T-cell (primary cell): ENCODE measurements at regions not wholly inside any gene's neighbourhood (a gene's known extent, or its start where the extent isn't known, plus 50 kb on each side); places are given as distances from the start of the nearest gene placed in this dataset.
"Not testable (repeated sequence)": the region's sequence is repeated elsewhere in the genome, so short reads cannot be mapped to it uniquely, and the experiment has no call there.

ENCODE experiments used
- ATAC-seq, 4 experiments: fragments of 200-7000 bp in 3 of 4; fragments of 150-1000 bp in 1 of 4; cut with Tn5 transposase; replicated peaks in 1 of 4; 1 replicate in 3 of 4; 2 replicates in 1 of 4; pipeline ENCODE4 v1.10.0; 2021; ENCODE audit warnings: moderate library complexity in 3 of 4, mild to moderate bottlenecking in 2 of 4, moderate number of reproducible peaks in 1 of 4
- CTCF ChIA-PET, 2 donors: fragments of 300-600 bp; sonication (Branson Sonifier 250); formaldehyde crosslinking; loops; one replicate each; lab custom pipeline; 2022; ENCODE audit warnings: antibody characterized with exemption in 2 of 2; lab: Charles Lee
- POLR2A ChIA-PET, 2 donors: fragments of 300-600 bp; sonication (Branson Sonifier 250); formaldehyde crosslinking; loops; one replicate each; lab custom pipeline; 2022; ENCODE audit warnings: antibody characterized with exemption in 2 of 2; lab: Charles Lee
- DNase-seq, 35 experiments: peaks; one replicate each; pipeline versions ENCODE4 v3.0.0 to v3.0.0-alpha.2; 2013 to 2023
- H3K27ac ChIP-seq: one replicate; pipeline ENCODE4 v1.5.1; 2013; ENCODE audit warnings: low read length
- H3K27me3 ChIP-seq, 2 experiments: replicated peaks in 1 of 2; 1 replicate in 1 of 2; 2 replicates in 1 of 2; pipeline versions ENCODE4 v1.6.1 to v1.7.0; 2013; ENCODE audit warnings: low read length in 1 of 2, mixed read lengths in 1 of 2; ENCODE audit not compliant: control insufficient read depth in 2 of 2, insufficient read depth in 2 of 2; ENCODE audit errors: extremely low read depth in 1 of 2
- H3K36me3 ChIP-seq, 2 donors: 1 replicate in 1 of 2; 2 replicates in 1 of 2; pipeline versions ENCODE4 v1.6.1 to v1.7.0; 2013; ENCODE audit warnings: low read length in 1 of 2; ENCODE audit not compliant: control insufficient read depth in 2 of 2, insufficient read depth in 1 of 2; ENCODE audit errors: extremely low read depth in 1 of 2
- H3K4me1 ChIP-seq, 2 experiments: 1 replicate in 1 of 2; 2 replicates in 1 of 2; pipeline versions ENCODE4 v1.6.1 to v1.7.0; 2013; ENCODE audit warnings: low read length in 2 of 2, mixed read lengths in 1 of 2; ENCODE audit not compliant: insufficient read depth in 2 of 2, control insufficient read depth in 1 of 2; ENCODE audit errors: extremely low read depth in 1 of 2
- H3K4me3 ChIP-seq, 2 donors: 1 replicate in 1 of 2; 2 replicates in 1 of 2; pipeline versions ENCODE4 v1.5.1 to v1.7.0; 2013; ENCODE audit warnings: mild to moderate bottlenecking in 2 of 2, low read length in 1 of 2, moderate library complexity in 1 of 2; ENCODE audit not compliant: control insufficient read depth in 1 of 2; ENCODE audit errors: extremely low read depth in 1 of 2
- H3K9me3 ChIP-seq: 2 replicates; pipeline ENCODE4 v1.7.0; 2013
- H3K27ac Mint-ChIP-seq, 2 donors: one replicate each; pipeline ENCODE4 v1.8.0; 2020 to 2021; ENCODE audit warnings: mild to moderate bottlenecking in 2 of 2, mixed read lengths in 2 of 2
- H3K27me3 Mint-ChIP-seq, 2 donors: one replicate each; pipeline ENCODE4 v1.8.0; 2021 to 2022; ENCODE audit warnings: mixed read lengths in 2 of 2
- H3K36me3 Mint-ChIP-seq: one replicate; pipeline ENCODE4 v1.8.0; 2021; ENCODE audit warnings: mixed read lengths
- H3K4me1 Mint-ChIP-seq, 3 donors: one replicate each; pipeline ENCODE4 v1.8.0; 2020 to 2022; ENCODE audit warnings: mixed read lengths in 3 of 3, mild to moderate bottlenecking in 1 of 3
- H3K4me3 Mint-ChIP-seq, 3 donors: one replicate each; pipeline ENCODE4 v1.8.0; 2020 to 2022; ENCODE audit warnings: mild to moderate bottlenecking in 3 of 3, mixed read lengths in 3 of 3, moderate library complexity in 3 of 3
- H3K9me3 Mint-ChIP-seq, 3 donors: one replicate each; pipeline ENCODE4 v1.8.0; 2020 to 2022; ENCODE audit warnings: mixed read lengths in 3 of 3
- WGBS: methylation state at CpG from one replicate; pipeline ENCODE4 v1.1.5; 2013; ENCODE audit warnings: missing lambda C conversion rate; ENCODE audit not compliant: insufficient coverage; 5-methylcytosine and 5-hydroxymethylcytosine counted together

DNA sequence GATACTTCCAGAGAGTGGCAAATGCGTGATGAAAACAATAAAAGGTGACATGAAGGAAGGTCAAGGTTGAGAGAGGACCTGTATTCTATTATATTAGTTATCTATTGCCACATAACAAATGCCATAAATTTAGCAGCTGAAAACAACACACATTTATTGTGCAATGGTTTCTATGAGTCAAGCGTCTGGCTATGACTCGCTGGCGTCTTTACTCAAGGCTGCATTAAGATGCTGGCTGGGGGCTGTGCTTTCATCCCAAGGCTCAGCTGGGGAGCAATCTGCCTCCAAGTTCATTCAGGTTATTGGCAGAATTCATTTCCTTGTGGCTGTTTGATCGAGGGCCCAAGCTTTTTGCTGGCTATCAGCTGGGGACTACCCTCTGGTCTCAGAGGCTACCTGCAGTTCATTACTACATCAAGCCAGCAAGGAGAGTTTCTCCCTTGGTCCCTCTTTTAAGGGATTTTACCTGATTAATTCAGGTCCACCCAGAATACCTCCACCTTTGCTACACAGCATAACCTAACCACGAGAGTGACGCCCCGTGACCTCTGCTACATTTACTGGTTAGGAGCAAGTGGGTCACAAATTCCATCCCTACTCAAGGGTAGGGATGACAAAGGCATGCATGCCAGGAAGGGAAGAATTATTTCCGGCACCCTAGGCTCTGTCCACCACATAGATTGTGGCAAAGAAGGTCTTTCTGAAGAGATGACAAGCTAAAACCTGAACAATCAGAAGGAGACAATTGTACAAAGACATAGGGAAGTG lies 549.1 kb downstream of the MN1 start:
- WGBS = 81% methylated on average over 5 of the region's 9 CpGs
- ATAC-seq = no peak
- CTCF ChIA-PET = no interaction called here

DNA sequence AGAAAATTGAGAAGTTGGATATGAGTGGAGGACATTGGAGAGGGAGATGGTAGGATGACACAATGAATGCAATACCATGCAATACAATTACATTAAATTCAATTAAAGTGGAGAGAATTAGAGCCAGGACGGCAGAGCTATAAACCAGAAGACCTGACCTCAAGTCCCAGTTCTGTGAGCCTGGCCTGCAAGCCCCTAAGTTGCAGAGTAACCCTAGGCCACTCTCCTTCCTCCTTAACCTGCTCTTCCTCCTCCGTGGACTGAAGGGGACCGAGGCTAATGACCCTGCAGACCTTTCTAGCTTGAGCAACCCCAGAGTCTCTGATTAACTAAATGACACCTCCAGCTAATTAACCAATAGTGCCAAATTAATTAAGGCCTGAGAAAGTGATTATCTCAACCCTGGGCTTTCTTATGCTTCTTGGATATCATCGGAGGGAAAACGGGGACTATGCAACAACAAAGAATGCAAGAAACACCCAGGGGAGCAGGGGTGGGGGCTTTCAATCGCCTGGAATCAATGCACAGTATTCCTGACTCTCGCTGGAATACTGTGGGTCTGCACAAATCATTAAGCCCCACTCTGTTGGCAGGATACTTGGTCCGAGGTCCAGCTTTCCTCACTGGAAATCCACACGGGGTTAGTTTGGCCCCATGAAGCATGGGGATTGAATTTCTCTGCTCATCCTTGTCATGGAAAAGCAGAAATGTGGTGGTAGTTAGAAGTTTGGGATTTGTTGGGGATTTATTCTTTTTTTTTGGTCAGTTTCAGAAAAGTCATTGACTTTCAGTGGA lies 548.3 kb downstream of the MN1 start:
- H3K9me3 Mint-ChIP-seq = peaks cover 6 to 12% (median 10%) of the 10 kb centered on the region in 3 donors
- Histone ChIP-seq H3K9me3 (no peaks in the 10 kb centered on the region), H3K27ac (no peak overlapping the region), H3K36me3 (no peaks in the 10 kb centered on the region), H3K27me3 (no peaks in the 10 kb centered on the region), H3K4me1 (no peaks in the 10 kb centered on the region), H3K4me3 (no peak overlapping the region)
- H3K36me3 Mint-ChIP-seq = peaks cover 5% of the 10 kb centered on the region
- ATAC-seq (no peak), DNase-seq (no peak)
- ChIA-PET POLR2A (no interaction called here), CTCF (no interaction called here)
- H3K4me3 Mint-ChIP-seq = no peak overlapping the region
- H3K27me3 Mint-ChIP-seq = peaks cover 0 to 6% of the 10 kb centered on the region in 2 donors
- no peaks in the 10 kb centered on the region for H3K4me1 Mint-ChIP-seq
- WGBS = 70% methylated on average over 6 of the region's 9 CpGs
- H3K27ac Mint-ChIP-seq = no peak overlapping the region

More for the DNA sequence above, 549.1 kb downstream of the MN1 start:
- Mint-ChIP-seq H3K27ac (no peak overlapping the region), H3K4me1 (peaks cover 5% of the 10 kb centered on the region in 3 donors), H3K36me3 (peaks cover 5% of the 10 kb centered on the region), H3K4me3 (no peak overlapping the region), H3K27me3 (peaks cover 0 to 6% of the 10 kb centered on the region in 2 donors), H3K9me3 (peaks cover 6 to 12% (median 10%) of the 10 kb centered on the region in 3 donors)
- Histone ChIP-seq H3K27me3 (no peaks in the 10 kb centered on the region), H3K4me1 (no peaks in the 10 kb centered on the region), H3K9me3 (no peaks in the 10 kb centered on the region), H3K4me3 (no peak overlapping the region), H3K27ac (no peak overlapping the region), H3K36me3 (no peaks in the 10 kb centered on the region)
- DNase-seq = no peak
- POLR2A ChIA-PET = no interaction called here

DNA sequence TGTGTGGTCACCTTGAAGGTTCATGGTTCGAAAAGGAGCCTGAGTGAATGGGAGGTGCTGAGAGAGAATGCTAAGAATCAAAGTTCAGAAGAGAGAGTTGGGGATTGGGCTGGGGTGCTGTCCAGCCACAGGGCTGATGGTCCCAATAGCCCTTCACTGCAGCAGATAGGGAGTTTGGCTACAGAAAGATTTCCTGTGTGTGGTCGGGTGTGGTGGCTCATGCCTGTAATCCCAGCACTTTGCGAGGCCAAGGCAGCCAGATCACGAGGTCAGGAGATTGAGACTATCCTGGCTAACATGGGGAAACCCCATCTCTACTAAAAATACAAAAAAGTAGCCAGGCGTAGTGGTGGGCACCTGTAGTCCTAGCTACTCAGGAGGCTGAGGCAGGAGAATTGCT lies 547.5 kb downstream of the MN1 start:
- H3K4me1 ChIP-seq, H3K36me3 ChIP-seq, H3K4me3 Mint-ChIP-seq, H3K9me3 ChIP-seq, DNase-seq, H3K27me3 Mint-ChIP-seq, H3K4me1 Mint-ChIP-seq, POLR2A ChIA-PET, CTCF ChIA-PET, H3K4me3 ChIP-seq, H3K27ac ChIP-seq, H3K27ac Mint-ChIP-seq, ATAC-seq, H3K36me3 Mint-ChIP-seq, H3K27me3 ChIP-seq: not testable (repeated sequence)
- WGBS = 76% methylated on average over 2 of the region's 5 CpGs
- H3K9me3 Mint-ChIP-seq = peaks cover 6 to 12% (median 10%) of the 10 kb centered on the region in 3 donors

DNA sequence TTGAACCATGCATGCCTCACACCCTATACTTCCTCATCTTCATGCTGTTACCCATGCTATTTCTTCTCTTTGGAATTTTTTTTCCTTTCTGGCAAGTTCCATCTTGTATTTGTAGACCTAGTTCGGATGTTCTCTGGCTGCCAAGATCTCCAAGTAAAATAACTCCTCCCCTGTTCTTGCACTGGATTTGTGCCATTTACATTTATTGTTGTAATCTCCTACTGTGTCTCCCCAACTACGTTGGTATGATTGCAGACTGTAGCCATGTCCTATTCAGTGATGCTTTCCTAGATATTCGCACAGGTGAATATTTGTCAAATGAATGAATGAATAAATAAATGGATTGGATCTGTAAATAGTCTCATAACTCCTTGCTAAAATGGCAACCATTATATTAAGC lies 546.0 kb downstream of the MN1 start:
- ChIA-PET CTCF (no interaction called here), POLR2A (no interaction called here)
- Mint-ChIP-seq H3K9me3 (peaks cover 6 to 12% (median 10%) of the 10 kb centered on the region in 3 donors), H3K27me3 (peaks cover 0 to 15% of the 10 kb centered on the region in 2 donors), H3K4me3 (no peak overlapping the region), H3K27ac (no peak overlapping the region), H3K4me1 (no peaks in the 10 kb centered on the region), H3K36me3 (peaks cover 5% of the 10 kb centered on the region)
- no peak overlapping the region for H3K4me3 ChIP-seq
- H3K9me3 ChIP-seq = no peaks in the 10 kb centered on the region
- DNase-seq = no peak
- no peaks in the 10 kb centered on the region for H3K4me1 ChIP-seq
- no peaks in the 10 kb centered on the region for H3K36me3 ChIP-seq
- no peak overlapping the region for H3K27ac ChIP-seq
- ATAC-seq = no peak
- WGBS = 80% methylated on average over 1 of the region's 3 CpGs
- H3K27me3 ChIP-seq = peaks cover 0 to 13% of the 10 kb centered on the region in 2 experiments

DNA sequence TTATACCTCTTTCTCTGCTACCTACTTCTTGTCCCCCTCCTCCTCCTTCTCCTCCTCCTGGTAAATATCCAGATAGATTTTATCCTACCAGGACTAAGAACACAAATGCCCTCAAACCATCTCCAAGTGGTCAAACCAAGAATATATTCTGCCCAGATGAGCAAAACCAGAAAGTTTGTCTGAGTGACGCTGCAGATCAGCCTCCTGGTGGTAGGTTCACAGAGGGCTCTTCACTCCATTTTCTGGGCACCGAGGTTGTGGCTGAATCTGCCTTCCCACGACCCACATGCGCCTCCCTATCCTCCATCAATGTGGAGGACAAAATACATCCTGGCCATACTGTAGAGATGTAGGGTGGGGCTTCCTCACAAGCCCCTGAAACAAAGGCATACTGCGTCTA lies 543.6 kb downstream of the MN1 start:
- Histone ChIP-seq H3K27me3 (peaks cover 0 to 22% of the 10 kb centered on the region in 2 experiments), H3K9me3 (no peaks in the 10 kb centered on the region), H3K4me1 (no peaks in the 10 kb centered on the region), H3K4me3 (no peak overlapping the region), H3K36me3 (no peaks in the 10 kb centered on the region), H3K27ac (no peak overlapping the region)
- WGBS = 83% methylated on average over 1 of the region's 5 CpGs
- POLR2A ChIA-PET = no interaction called here
- Mint-ChIP-seq H3K27me3 (peaks cover 3 to 9% of the 10 kb centered on the region in 2 donors), H3K9me3 (peaks cover 6 to 12% (median 10%) of the 10 kb centered on the region in 3 donors), H3K27ac (no peak overlapping the region), H3K4me3 (no peak overlapping the region), H3K36me3 (peaks cover 5% of the 10 kb centered on the region), H3K4me1 (no peaks in the 10 kb centered on the region)
- ATAC-seq (no peak), DNase-seq (no peak)
- CTCF ChIA-PET = no interaction called here

DNA sequence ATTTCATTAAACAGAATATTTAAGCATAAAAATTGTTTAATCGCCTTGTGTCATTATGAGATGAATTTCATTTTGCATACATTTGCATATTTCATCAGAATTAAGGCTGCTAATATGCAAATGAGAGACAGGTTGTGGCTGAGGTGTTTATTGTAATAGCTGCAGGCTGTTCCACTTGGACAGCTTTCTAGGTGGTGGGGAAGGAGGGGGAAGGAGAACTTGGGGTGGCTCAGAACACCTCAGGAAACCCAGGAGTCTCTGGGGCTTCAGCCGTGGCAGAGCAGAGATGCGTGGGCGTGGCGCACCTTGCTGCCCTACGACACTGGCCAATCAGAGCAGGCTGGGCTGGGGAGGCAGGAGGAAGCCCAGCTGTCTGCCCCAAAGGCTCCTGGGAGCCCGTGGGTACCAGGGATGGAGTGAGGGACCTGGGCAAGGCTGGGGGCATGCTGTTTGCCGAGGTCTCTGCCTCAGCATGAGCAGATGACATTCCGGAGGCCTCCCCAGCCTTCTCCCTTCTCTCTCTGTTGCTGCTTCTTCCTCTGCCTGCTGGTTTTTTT lies 542.9 kb downstream of the MN1 start:
- H3K36me3 Mint-ChIP-seq = peaks cover 5% of the 10 kb centered on the region
- H3K9me3 ChIP-seq = no peaks in the 10 kb centered on the region
- DNase-seq (no peak), ATAC-seq (no peak)
- no peaks in the 10 kb centered on the region for H3K4me1 Mint-ChIP-seq
- H3K4me1 ChIP-seq = no peaks in the 10 kb centered on the region
- ChIA-PET POLR2A (no interaction called here), CTCF (no interaction called here)
- WGBS = 39% methylated on average over 7 of the region's 9 CpGs
- no peak overlapping the region for H3K27ac Mint-ChIP-seq
- H3K9me3 Mint-ChIP-seq = peaks cover 10 to 14% (median 12%) of the 10 kb centered on the region in 3 donors
- H3K4me3 Mint-ChIP-seq = no peak overlapping the region
- H3K27me3 ChIP-seq = peaks cover 0 to 22% of the 10 kb centered on the region in 2 experiments
- H3K27me3 Mint-ChIP-seq = peaks cover 6 to 9% of the 10 kb centered on the region in 2 donors
- H3K4me3 ChIP-seq = no peak overlapping the region
- H3K27ac ChIP-seq = no peak overlapping the region
- no peaks in the 10 kb centered on the region for H3K36me3 ChIP-seq
